ENCODE measurements at regions not wholly inside any gene's neighbourhood (a gene's known extent, or its start where the extent isn't known, plus 50 kb on each side); places are given as distances from the start of the nearest gene placed in this dataset.
"Not testable (repeated sequence)": the region's sequence is repeated elsewhere in the genome, so short reads cannot be mapped to it uniquely, and the experiment has no call there.

- no peak overlapping the region for H3K27ac Mint-ChIP-seq
- DNase-seq (ENCODE audit: low spot score in 2 of 2), result no peak
These were observed 1029.2 kb downstream of the OTOL1 start for GRCh38 chr3:162525771-162526170.

GRCh38 chr3:162534431-162534830 is 1037.8 kb downstream of the OTOL1 start:
- Mint-ChIP-seq H3K27ac (no peak overlapping the region), H3K4me3 (no peak overlapping the region), H3K9me3 (peaks cover 15% of the 10 kb centered on the region), H3K4me1 (no peaks in the 10 kb centered on the region), H3K36me3 (no peaks in the 10 kb centered on the region)
- ATAC-seq (no peak), DNase-seq (ENCODE audit: low spot score in 2 of 2) (no peak)

More at GRCh38 chr3:162525771-162526170, 1029.2 kb downstream of the OTOL1 start:
- no peak for ATAC-seq
- Mint-ChIP-seq H3K4me1 (no peaks in the 10 kb centered on the region), H3K36me3 (no peaks in the 10 kb centered on the region), H3K4me3 (no peak overlapping the region), H3K9me3 (peaks cover 17% of the 10 kb centered on the region)

- Mint-ChIP-seq H3K4me1 (no peaks in the 10 kb centered on the region), H3K27ac (no peak overlapping the region), H3K36me3 (no peaks in the 10 kb centered on the region), H3K4me3 (no peak overlapping the region), H3K9me3 (peaks cover 11% of the 10 kb centered on the region)
- no peak for ATAC-seq
- no peak for DNase-seq (ENCODE audit: low spot score in 2 of 2)
These were observed 1041.9 kb downstream of the OTOL1 start for GRCh38 chr3:162538491-162538890.

GRCh38 chr3:162538906-162539305 is 1042.3 kb downstream of the OTOL1 start:
- Mint-ChIP-seq H3K27ac (no peak overlapping the region), H3K36me3 (no peaks in the 10 kb centered on the region), H3K4me3 (no peak overlapping the region)

GRCh38 chr3:162540421-162540820 is 1043.8 kb downstream of the OTOL1 start:
- H3K9me3 Mint-ChIP-seq, result peaks cover 11% of the 10 kb centered on the region
- H3K36me3 Mint-ChIP-seq, result no peaks in the 10 kb centered on the region
- no peak for ATAC-seq
- no peaks in the 10 kb centered on the region for H3K4me1 Mint-ChIP-seq
- no peak overlapping the region for H3K27ac Mint-ChIP-seq
- no peak for DNase-seq (ENCODE audit: low spot score in 2 of 2)
- no peak overlapping the region for H3K4me3 Mint-ChIP-seq

More at GRCh38 chr3:162538906-162539305, 1042.3 kb downstream of the OTOL1 start:
- H3K9me3 Mint-ChIP-seq, result peaks cover 11% of the 10 kb centered on the region
- DNase-seq (ENCODE audit: low spot score in 2 of 2) (no peak), ATAC-seq (no peak)
- no peaks in the 10 kb centered on the region for H3K4me1 Mint-ChIP-seq

GRCh38 chr3:162541923-162542322 is 1045.3 kb downstream of the OTOL1 start:
- ATAC-seq (no peak), DNase-seq (ENCODE audit: low spot score in 2 of 2) (no peak)
- H3K36me3 Mint-ChIP-seq, result no peaks in the 10 kb centered on the region
- H3K4me1 Mint-ChIP-seq, result no peaks in the 10 kb centered on the region
- H3K4me3 Mint-ChIP-seq, result no peak overlapping the region
- H3K9me3 Mint-ChIP-seq, result peaks cover 14% of the 10 kb centered on the region
- no peak overlapping the region for H3K27ac Mint-ChIP-seq

- Mint-ChIP-seq H3K36me3 (no peaks in the 10 kb centered on the region), H3K9me3 (peaks cover 10% of the 10 kb centered on the region), H3K27ac (no peak overlapping the region), H3K4me3 (no peak overlapping the region), H3K4me1 (no peaks in the 10 kb centered on the region)
- ATAC-seq, result no peak
- DNase-seq (ENCODE audit: low spot score in 2 of 2), result no peak
These were observed 1047.6 kb downstream of the OTOL1 start for GRCh38 chr3:162544246-162544645.

- H3K9me3 Mint-ChIP-seq, result peaks cover 12% of the 10 kb centered on the region
- no peaks in the 10 kb centered on the region for H3K36me3 Mint-ChIP-seq
- no peaks in the 10 kb centered on the region for H3K4me1 Mint-ChIP-seq
- no peak overlapping the region for H3K27ac Mint-ChIP-seq
- ATAC-seq, result no peak
- H3K4me3 Mint-ChIP-seq, result no peak overlapping the region
- no peak for DNase-seq (ENCODE audit: low spot score in 2 of 2)
These were observed 1050.3 kb downstream of the OTOL1 start for GRCh38 chr3:162546910-162547309.

GRCh38 chr3:162547321-162547720 is 1050.7 kb downstream of the OTOL1 start:
- no peak overlapping the region for H3K4me3 Mint-ChIP-seq
- H3K27ac Mint-ChIP-seq, result no peak overlapping the region
- DNase-seq (ENCODE audit: low spot score in 2 of 2), result no peak
- no peaks in the 10 kb centered on the region for H3K4me1 Mint-ChIP-seq
- peaks cover 9% of the 10 kb centered on the region for H3K9me3 Mint-ChIP-seq
- ATAC-seq, result no peak
- no peaks in the 10 kb centered on the region for H3K36me3 Mint-ChIP-seq

- Mint-ChIP-seq H3K4me1 (no peaks in the 10 kb centered on the region), H3K27ac (no peak overlapping the region)
- no peak for ATAC-seq
These were observed 1059.2 kb downstream of the OTOL1 start for GRCh38 chr3:162555761-162556160.

GRCh38 chr3:162558016-162558415 is 1061.4 kb downstream of the OTOL1 start:
- DNase-seq (ENCODE audit: low spot score in 2 of 2) (no peak), ATAC-seq (no peak)
- no peaks in the 10 kb centered on the region for H3K36me3 Mint-ChIP-seq
- peaks cover 14% of the 10 kb centered on the region for H3K9me3 Mint-ChIP-seq
- no peak overlapping the region for H3K4me3 Mint-ChIP-seq
- no peak overlapping the region for H3K27ac Mint-ChIP-seq
- H3K4me1 Mint-ChIP-seq, result no peaks in the 10 kb centered on the region

More at GRCh38 chr3:162555761-162556160, 1059.2 kb downstream of the OTOL1 start:
- no peak overlapping the region for H3K4me3 Mint-ChIP-seq
- no peak for DNase-seq (ENCODE audit: low spot score in 2 of 2)
- peaks cover 14% of the 10 kb centered on the region for H3K9me3 Mint-ChIP-seq
- H3K36me3 Mint-ChIP-seq, result no peaks in the 10 kb centered on the region

- Mint-ChIP-seq H3K27ac (no peak overlapping the region), H3K4me3 (no peak overlapping the region), H3K9me3 (peaks cover 9% of the 10 kb centered on the region), H3K4me1 (no peaks in the 10 kb centered on the region), H3K36me3 (no peaks in the 10 kb centered on the region)
- DNase-seq (ENCODE audit: low spot score in 2 of 2) (no peak), ATAC-seq (no peak)
These were observed 1072.1 kb downstream of the OTOL1 start for GRCh38 chr3:162568706-162569105.

GRCh38 chr3:162569314-162569713 is 1072.7 kb downstream of the OTOL1 start:
- Mint-ChIP-seq H3K4me3 (no peak overlapping the region), H3K27ac (no peak overlapping the region), H3K36me3 (no peaks in the 10 kb centered on the region), H3K9me3 (peaks cover 7% of the 10 kb centered on the region), H3K4me1 (no peaks in the 10 kb centered on the region)
- DNase-seq (ENCODE audit: low spot score in 2 of 2) (no peak), ATAC-seq (no peak)

GRCh38 chr3:162584986-162585385 is 1088.4 kb downstream of the OTOL1 start:
- ATAC-seq, result no peak

GRCh38 chr3:162586591-162586990 is 1090.0 kb downstream of the OTOL1 start:
- peaks cover 10% of the 10 kb centered on the region for H3K9me3 Mint-ChIP-seq

More at GRCh38 chr3:162584986-162585385, 1088.4 kb downstream of the OTOL1 start:
- DNase-seq (ENCODE audit: low spot score in 2 of 2), result no peak
- Mint-ChIP-seq H3K36me3 (no peaks in the 10 kb centered on the region), H3K4me1 (no peaks in the 10 kb centered on the region), H3K27ac (no peak overlapping the region), H3K4me3 (no peak overlapping the region), H3K9me3 (peaks cover 9% of the 10 kb centered on the region)

GRCh38 chr3:162597226-162597625 is 1100.6 kb downstream of the OTOL1 start:
- ATAC-seq (no peak), DNase-seq (ENCODE audit: low spot score in 2 of 2) (no peak)
- Mint-ChIP-seq H3K4me1 (no peaks in the 10 kb centered on the region), H3K4me3 (no peak overlapping the region), H3K36me3 (no peaks in the 10 kb centered on the region), H3K27ac (no peak overlapping the region), H3K9me3 (peaks cover 15% of the 10 kb centered on the region)

More at GRCh38 chr3:162586591-162586990, 1090.0 kb downstream of the OTOL1 start:
- Mint-ChIP-seq H3K4me3 (no peak overlapping the region), H3K4me1 (no peaks in the 10 kb centered on the region), H3K27ac (no peak overlapping the region), H3K36me3 (no peaks in the 10 kb centered on the region)
- no peak for DNase-seq (ENCODE audit: low spot score in 2 of 2)
- no peak for ATAC-seq

GRCh38 chr3:162598500-162598899 is 1101.9 kb downstream of the OTOL1 start:
- H3K27ac Mint-ChIP-seq; ATAC-seq; H3K4me3 Mint-ChIP-seq; H3K4me1 Mint-ChIP-seq; DNase-seq (ENCODE audit: low spot score in 2 of 2); H3K36me3 Mint-ChIP-seq: not testable (repeated sequence)
- H3K9me3 Mint-ChIP-seq, result peaks cover 18% of the 10 kb centered on the region

Measured in stimulated activated effector memory CD8-positive, alpha-beta T cell treated with anti-CD3 and anti-CD28 coated beads, Interleukin-12 subunit alpha, Interleukin-12 subunit beta, amount 100 ng/mL, for 72 hours (primary cell).